H9 (cell line): ENCODE measurements at regions not wholly inside any gene's neighbourhood (a gene's known extent, or its start where the extent isn't known, plus 50 kb on each side); places are given as distances from the start of the nearest gene placed in this dataset.

Experiments used
- DNase-seq: peaks from one replicate; pipeline ENCODE4 v3.0.0-alpha.2; 2017
- H2AFZ ChIP-seq: one replicate; pipeline ENCODE4 v1.6.1; 2013; ENCODE audit warnings: mild to moderate bottlenecking, low read length, control low read depth, moderate library complexity
- H2AK5ac ChIP-seq: 2 replicates; pipeline ENCODE4 v1.6.1; 2013; ENCODE audit warnings: low read length, control low read depth, mixed read lengths; ENCODE audit not compliant: insufficient read length
- H2BK120ac ChIP-seq: one replicate; pipeline ENCODE4 v1.6.1; 2013; ENCODE audit warnings: low read depth, mild to moderate bottlenecking, low read length, control low read depth, inconsistent platforms; ENCODE audit not compliant: poor library complexity, severe bottlenecking
- H2BK12ac ChIP-seq: 2 replicates; pipeline ENCODE4 v1.6.1; 2013; ENCODE audit warnings: low read length, control low read depth, mixed read lengths, low read depth; ENCODE audit not compliant: insufficient read length
- H2BK15ac ChIP-seq: 2 replicates; pipeline ENCODE4 v1.6.1; 2013; ENCODE audit warnings: low read depth, low read length, control low read depth
- H2BK20ac ChIP-seq: one replicate; pipeline ENCODE4 v1.6.1; 2013; ENCODE audit warnings: low read depth, mild to moderate bottlenecking, low read length, control low read depth, inconsistent platforms; ENCODE audit not compliant: poor library complexity, severe bottlenecking
- H2BK5ac ChIP-seq: 2 replicates; pipeline ENCODE4 v1.6.1; 2013; ENCODE audit warnings: low read length, control low read depth, mixed read lengths; ENCODE audit not compliant: insufficient read length
- H3K14ac ChIP-seq: 2 replicates; pipeline ENCODE4 v1.6.1; 2013; ENCODE audit warnings: low read length, control low read depth; ENCODE audit not compliant: insufficient read depth
- H3K18ac ChIP-seq: 2 replicates; pipeline ENCODE4 v1.6.1; 2013; ENCODE audit warnings: low read depth, mild to moderate bottlenecking, mixed read lengths, low read length, control low read depth; ENCODE audit not compliant: insufficient read length
- H3K23ac ChIP-seq: 2 replicates; pipeline ENCODE4 v1.6.1; 2013; ENCODE audit warnings: low read length, control low read depth, mixed read lengths, low read depth; ENCODE audit not compliant: insufficient read length
- H3K23me2 ChIP-seq: 2 replicates; pipeline ENCODE4 v1.6.1; 2013; ENCODE audit warnings: low read depth, mild to moderate bottlenecking, mixed read lengths, low read length, control low read depth; ENCODE audit not compliant: insufficient read length, poor library complexity, severe bottlenecking
- H3K27ac ChIP-seq: 2 replicates; pipeline ENCODE4 v1.5.1; 2013; ENCODE audit warnings: low read length, control low read depth, mixed read lengths, low read depth; ENCODE audit not compliant: insufficient read length
- H3K27me3 ChIP-seq: 2 replicates; pipeline ENCODE4 v1.6.1; 2013; ENCODE audit warnings: low read length, control low read depth, inconsistent platforms; ENCODE audit not compliant: insufficient read depth
- H3K4ac ChIP-seq: 2 replicates; pipeline ENCODE4 v1.6.1; 2013; ENCODE audit warnings: low read depth, mild to moderate bottlenecking, control low read depth, inconsistent platforms, low read length, moderate library complexity
- H3K4me1 ChIP-seq: 2 replicates; pipeline ENCODE4 v1.6.1; 2013; ENCODE audit warnings: low read length, control low read depth, inconsistent platforms; ENCODE audit not compliant: insufficient read depth
- H3K4me2 ChIP-seq: 2 replicates; pipeline ENCODE4 v1.6.1; 2013; ENCODE audit warnings: low read length, control low read depth, mixed read lengths; ENCODE audit not compliant: insufficient read length, insufficient read depth
- H3K56ac ChIP-seq: 2 replicates; pipeline ENCODE4 v1.6.1; 2013; ENCODE audit warnings: low read depth, mild to moderate bottlenecking, mixed read lengths, low read length, control low read depth; ENCODE audit not compliant: insufficient read length
- H3K79me1 ChIP-seq: 2 replicates; pipeline ENCODE4 v1.6.1; 2013; ENCODE audit warnings: low read depth, mild to moderate bottlenecking, moderate library complexity, low read length, control low read depth, inconsistent platforms; ENCODE audit not compliant: insufficient read depth, poor library complexity, severe bottlenecking
- H3K79me2 ChIP-seq: 2 replicates; pipeline ENCODE4 v1.6.1; 2013; ENCODE audit warnings: low read length, control low read depth, inconsistent platforms; ENCODE audit not compliant: insufficient read depth
- H3K9ac ChIP-seq: 2 replicates; pipeline ENCODE4 v1.6.1; 2013; ENCODE audit warnings: low read length, control low read depth, mixed read lengths; ENCODE audit not compliant: insufficient read length; ENCODE audit errors: extremely low read depth
- H3K9me3 ChIP-seq: one replicate; pipeline ENCODE4 v1.6.1; 2013; ENCODE audit warnings: low read depth, low read length, inconsistent platforms; ENCODE audit not compliant: control insufficient read depth
- H3T11ph ChIP-seq: one replicate; pipeline ENCODE4 v1.6.1; 2013; ENCODE audit warnings: mild to moderate bottlenecking, low read length, control low read depth, inconsistent platforms
- H4K20me1 ChIP-seq: one replicate; pipeline ENCODE4 v1.6.1; 2013; ENCODE audit not compliant: control insufficient read depth, insufficient read length, insufficient read depth
- H4K5ac ChIP-seq: 2 replicates; pipeline ENCODE4 v1.6.1; 2013; ENCODE audit warnings: low read depth, mild to moderate bottlenecking, mixed read lengths, low read length, control low read depth; ENCODE audit not compliant: insufficient read length
- H4K8ac ChIP-seq: replicated peaks from 2 replicates; pipeline ENCODE4 v1.6.1; 2013; ENCODE audit warnings: low read length, control low read depth, mixed read lengths, low read depth; ENCODE audit not compliant: insufficient read length
- H4K91ac ChIP-seq: 2 replicates; pipeline ENCODE4 v1.6.1; 2013; ENCODE audit warnings: low read depth, mild to moderate bottlenecking, moderate library complexity, mixed read lengths, low read length, control low read depth; ENCODE audit not compliant: insufficient read length
- H3K27ac Mint-ChIP-seq, 3 experiments: 2 replicates in 2 of 3; 3 replicates in 1 of 3; pipeline ENCODE4 v1.8.0; 2020 to 2021; ENCODE audit warnings: mixed read lengths in 3 of 3, mild to moderate bottlenecking in 1 of 3, moderate library complexity in 1 of 3
- H3K27me3 Mint-ChIP-seq: 2 replicates; pipeline ENCODE4 v1.8.0; 2021; ENCODE audit warnings: low read depth, mild to moderate bottlenecking, moderate library complexity, mixed read lengths
- H3K36me3 Mint-ChIP-seq, 3 experiments: 2 replicates in 2 of 3; 3 replicates in 1 of 3; pipeline ENCODE4 v1.8.0; 2020 to 2021; ENCODE audit warnings: low read depth in 3 of 3, mixed read lengths in 3 of 3; ENCODE audit not compliant: insufficient read depth in 1 of 3
- H3K4me1 Mint-ChIP-seq, 2 experiments: 2 replicates each; pipeline ENCODE4 v1.8.0; 2020; ENCODE audit warnings: mixed read lengths in 2 of 2
- H3K4me3 Mint-ChIP-seq, 2 experiments: 2 replicates in 1 of 2; 3 replicates in 1 of 2; pipeline ENCODE4 v1.8.0; 2020 to 2021; ENCODE audit warnings: mild to moderate bottlenecking in 2 of 2, mixed read lengths in 2 of 2, moderate library complexity in 1 of 2
- H3K9me3 Mint-ChIP-seq, 2 experiments: 2 replicates in 1 of 2; 3 replicates in 1 of 2; pipeline ENCODE4 v1.8.0; 2020; ENCODE audit warnings: mild to moderate bottlenecking in 2 of 2, mixed read lengths in 2 of 2, moderate library complexity in 1 of 2
- WGBS: extraction: QIAGEN DNeasy Blood & Tissue Kit; methylation state at CpG from one replicate; pipeline ENCODE4 v1.1.7; 2013; ENCODE audit warnings: missing lambda C conversion rate, low lambda C conversion rate, mixed read lengths; ENCODE audit not compliant: insufficient read length; ENCODE audit errors: extremely low coverage; 5-methylcytosine and 5-hydroxymethylcytosine counted together
- TF ChIP-seq, protein P1 (sequence below): fragments of 200-600 bp; sonication (generic); conservative IDR thresholded peaks from 3 replicates; pipeline ENCODE4 v1.8.0; 2021; ENCODE audit warnings: antibody characterized with exemption, mild to moderate bottlenecking

DNA sequence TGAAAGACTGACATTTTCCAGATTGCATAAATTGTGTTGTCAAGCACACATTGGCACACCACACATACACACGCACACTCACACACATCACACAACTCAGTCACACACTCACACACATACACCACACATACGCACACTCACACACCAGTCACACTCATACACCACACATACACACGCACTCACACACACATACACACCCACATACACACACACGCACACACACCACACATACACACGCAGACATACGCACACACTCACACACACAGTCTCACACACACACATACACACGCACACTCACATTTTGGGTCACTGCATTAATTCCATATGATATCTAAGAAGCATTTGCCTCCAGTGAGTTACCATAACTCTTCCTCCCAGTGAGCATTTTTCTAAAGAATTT lies 578.3 kb upstream of the FRG1 start:
- no peak overlapping the region for H3K4me2 ChIP-seq
- H3K27me3 Mint-ChIP-seq = no peaks in the 10 kb centered on the region
- H3K23me2 ChIP-seq = no peaks in the 10 kb centered on the region
- no peak overlapping the region for H2AFZ ChIP-seq
- no peak overlapping the region; a peak in 1 of 5 replicates for H3K4me3 Mint-ChIP-seq
- no peak for DNase-seq
- no peak overlapping the region for H3T11ph ChIP-seq
- no peak overlapping the region for H3K27ac ChIP-seq
- no peak overlapping the region for H2BK12ac ChIP-seq
- 100% methylated on average over 5 of the region's 7 CpGs for WGBS
- H3K79me2 ChIP-seq = no peaks in the 10 kb centered on the region
- no peak overlapping the region for H2BK120ac ChIP-seq
- no peak overlapping the region for H4K5ac ChIP-seq
- H3K79me1 ChIP-seq = no peaks in the 10 kb centered on the region
- H3K4me1 Mint-ChIP-seq = no peaks in the 10 kb centered on the region
- no peak overlapping the region for H3K9ac ChIP-seq
- no peaks in the 10 kb centered on the region for H3K27me3 ChIP-seq
- H3K9me3 ChIP-seq = peaks cover 17% of the 10 kb centered on the region
- no peak overlapping the region for H4K91ac ChIP-seq
- H3K4me1 ChIP-seq = no peaks in the 10 kb centered on the region
- TF ChIP-seq, protein P1, sequence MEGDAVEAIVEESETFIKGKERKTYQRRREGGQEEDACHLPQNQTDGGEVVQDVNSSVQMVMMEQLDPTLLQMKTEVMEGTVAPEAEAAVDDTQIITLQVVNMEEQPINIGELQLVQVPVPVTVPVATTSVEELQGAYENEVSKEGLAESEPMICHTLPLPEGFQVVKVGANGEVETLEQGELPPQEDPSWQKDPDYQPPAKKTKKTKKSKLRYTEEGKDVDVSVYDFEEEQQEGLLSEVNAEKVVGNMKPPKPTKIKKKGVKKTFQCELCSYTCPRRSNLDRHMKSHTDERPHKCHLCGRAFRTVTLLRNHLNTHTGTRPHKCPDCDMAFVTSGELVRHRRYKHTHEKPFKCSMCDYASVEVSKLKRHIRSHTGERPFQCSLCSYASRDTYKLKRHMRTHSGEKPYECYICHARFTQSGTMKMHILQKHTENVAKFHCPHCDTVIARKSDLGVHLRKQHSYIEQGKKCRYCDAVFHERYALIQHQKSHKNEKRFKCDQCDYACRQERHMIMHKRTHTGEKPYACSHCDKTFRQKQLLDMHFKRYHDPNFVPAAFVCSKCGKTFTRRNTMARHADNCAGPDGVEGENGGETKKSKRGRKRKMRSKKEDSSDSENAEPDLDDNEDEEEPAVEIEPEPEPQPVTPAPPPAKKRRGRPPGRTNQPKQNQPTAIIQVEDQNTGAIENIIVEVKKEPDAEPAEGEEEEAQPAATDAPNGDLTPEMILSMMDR = no peak
- H2AK5ac ChIP-seq = no peak overlapping the region
- no peak overlapping the region for H3K27ac Mint-ChIP-seq
- no peak overlapping the region for H2BK5ac ChIP-seq
- no peak overlapping the region for H3K56ac ChIP-seq
- no peak overlapping the region for H2BK15ac ChIP-seq
- no peaks in the 10 kb centered on the region for H4K20me1 ChIP-seq
- no peak overlapping the region for H4K8ac ChIP-seq
- H3K14ac ChIP-seq = no peak overlapping the region
- no peak overlapping the region for H3K4ac ChIP-seq
- H3K18ac ChIP-seq = no peak overlapping the region
- peaks cover 48 to 82% of the 10 kb centered on the region in 2 experiments for H3K9me3 Mint-ChIP-seq
- H3K23ac ChIP-seq = no peak overlapping the region
- no peak overlapping the region for H2BK20ac ChIP-seq
- H3K36me3 Mint-ChIP-seq = peaks cover 1 to 5% (median 2%) of the 10 kb centered on the region in 3 experiments; a peak in 3 of 7 replicates
